LNCaP clone FGC (cell line): ENCODE measurements at regions not wholly inside any gene's neighbourhood (a gene's known extent, or its start where the extent isn't known, plus 50 kb on each side); places are given as distances from the start of the nearest gene placed in this dataset.

ENCODE experiments used
- DNase-seq: peaks from one replicate; pipeline ENCODE4 v3.0.0-alpha.2; 2011; ENCODE audit warnings: low read depth
- H3K4me3 ChIP-seq: 2 replicates; pipeline ENCODE4 v1.5.1; 2011; ENCODE audit warnings: mild to moderate bottlenecking, low read depth, low read length, control low read depth
- CTCF ChIP-seq: IDR thresholded peaks from 2 replicates; pipeline ENCODE4 v1.5.1; 2012; ENCODE audit warnings: mild to moderate bottlenecking; ENCODE audit not compliant: control insufficient read depth, insufficient read depth; ENCODE audit errors: extremely low read depth

GRCh38 chrX:45716750-45717149 lies 516.1 kb upstream of the DIPK2B start:
- no peak overlapping the region for H3K4me3 ChIP-seq
- TF ChIP-seq CTCF = no peak
- DNase-seq = no peak

- no peak for DNase-seq
- no peak for TF ChIP-seq CTCF
- H3K4me3 ChIP-seq = no peak overlapping the region
Measured at GRCh38 chrX:45715748-45716147, 515.1 kb upstream of the DIPK2B start.

GRCh38 chrX:45714866-45715265 lies 514.2 kb upstream of the DIPK2B start:
- TF ChIP-seq CTCF = no peak
- no peak overlapping the region for H3K4me3 ChIP-seq
- DNase-seq = no peak

- DNase-seq = no peak
Measured at GRCh38 chrX:45712067-45712466, 511.4 kb upstream of the DIPK2B start.

GRCh38 chrX:45711231-45711630 lies 510.6 kb upstream of the DIPK2B start:
- no peak for DNase-seq
- TF ChIP-seq CTCF = no peak
- H3K4me3 ChIP-seq = no peak overlapping the region

More at GRCh38 chrX:45712067-45712466, 511.4 kb upstream of the DIPK2B start:
- H3K4me3 ChIP-seq = no peak overlapping the region
- no peak for TF ChIP-seq CTCF

- DNase-seq = no peak
- no peak for TF ChIP-seq CTCF
- no peak overlapping the region for H3K4me3 ChIP-seq
Measured at GRCh38 chrX:45710081-45710801, 509.6 kb upstream of the DIPK2B start.

GRCh38 chrX:45709381-45709780 lies 508.7 kb upstream of the DIPK2B start:
- TF ChIP-seq CTCF = no peak
- no peak for DNase-seq
- H3K4me3 ChIP-seq = no peak overlapping the region
